ENCODE measurements at regions not wholly inside any gene's neighbourhood (a gene's known extent, or its start where the extent isn't known, plus 50 kb on each side); places are given as distances from the start of the nearest gene placed in this dataset.

- DNase-seq: no peak
These were observed 496.8 kb upstream of the ZEB2 start for GRCh38 chr2:145016711-145017110.

- DNase-seq: no peak
These were observed 495.6 kb upstream of the ZEB2 start for GRCh38 chr2:145015561-145015960.

- no peak for DNase-seq
These were observed 492.9 kb upstream of the ZEB2 start for GRCh38 chr2:145012806-145013205.

GRCh38 chr2:145012214-145012670 lies 492.3 kb upstream of the ZEB2 start:
- DNase-seq: no peak

GRCh38 chr2:145010635-145011034 lies 490.7 kb upstream of the ZEB2 start:
- no peak for DNase-seq

- no peak for DNase-seq
These were observed 488.0 kb upstream of the ZEB2 start for GRCh38 chr2:145007960-145008263.

GRCh38 chr2:145007093-145007959 lies 487.4 kb upstream of the ZEB2 start:
- no peak for DNase-seq

GRCh38 chr2:145002624-145003023 lies 482.7 kb upstream of the ZEB2 start:
- DNase-seq: no peak

- DNase-seq: no peak
These were observed 480.5 kb upstream of the ZEB2 start for GRCh38 chr2:145000376-145000775.

GRCh38 chr2:144999936-145000335 lies 480.0 kb upstream of the ZEB2 start:
- no peak for DNase-seq

GRCh38 chr2:144999071-144999875 lies 479.4 kb upstream of the ZEB2 start:
- DNase-seq: no peak

GRCh38 chr2:144998435-144998834 lies 478.5 kb upstream of the ZEB2 start:
- DNase-seq: no peak

GRCh38 chr2:144996225-144996795 lies 476.4 kb upstream of the ZEB2 start:
- no peak for DNase-seq

GRCh38 chr2:144995482-144995881 lies 475.6 kb upstream of the ZEB2 start:
- DNase-seq: no peak

- no peak for DNase-seq
These were observed 470.7 kb upstream of the ZEB2 start for GRCh38 chr2:144990661-144991060.

GRCh38 chr2:144989579-144990270 lies 469.8 kb upstream of the ZEB2 start:
- no peak for DNase-seq

GRCh38 chr2:144988591-144988990 lies 468.7 kb upstream of the ZEB2 start:
- DNase-seq: no peak

- no peak for DNase-seq
These were observed 466.8 kb upstream of the ZEB2 start for GRCh38 chr2:144986691-144987090.

GRCh38 chr2:144984038-144984437 lies 464.1 kb upstream of the ZEB2 start:
- DNase-seq: no peak

- DNase-seq: no peak
These were observed 463.2 kb upstream of the ZEB2 start for GRCh38 chr2:144983107-144983506.

- DNase-seq: no peak
These were observed 462.6 kb upstream of the ZEB2 start for GRCh38 chr2:144982481-144982880.

GRCh38 chr2:144975881-144976280 lies 456.0 kb upstream of the ZEB2 start:
- no peak for DNase-seq

GRCh38 chr2:144972676-144973075 lies 452.8 kb upstream of the ZEB2 start:
- DNase-seq: no peak

Data from activated gamma-delta T cell (primary cell).